Endothelial cell of umbilical vein (primary cell): ENCODE measurements at regions not wholly inside any gene's neighbourhood (a gene's known extent, or its start where the extent isn't known, plus 50 kb on each side); places are given as distances from the start of the nearest gene placed in this dataset.

ENCODE experiments used
- EZH2 ChIP-seq: IDR thresholded peaks from 2 replicates; pipeline ENCODE4 v1.6.1; 2012; ENCODE audit warnings: borderline replicate concordance, low read depth, mild to moderate bottlenecking, moderate library complexity, low read length, inconsistent platforms; ENCODE audit not compliant: severe bottlenecking
- MYC ChIP-seq: IDR thresholded peaks from one replicate; pipeline ENCODE4 v1.6.1; 2011; ENCODE audit warnings: mild to moderate bottlenecking, low read depth, low read length
- POLR2A ChIP-seq: IDR thresholded peaks from 2 replicates; pipeline ENCODE4 v1.6.1; 2012; ENCODE audit warnings: low read depth, mild to moderate bottlenecking, control low read depth, low read length
- POLR2AphosphoS5 ChIP-seq: IDR thresholded peaks from 2 replicates; pipeline ENCODE4 v1.6.1; 2012; ENCODE audit warnings: low read depth, mild to moderate bottlenecking, control low read depth, low read length, moderate library complexity; ENCODE audit not compliant: insufficient read depth
- TF ChIP-seq, protein P1 (sequence below), 2 donors: IDR thresholded peaks; 1 replicate in 1 of 2; 2 replicates in 1 of 2; pipeline ENCODE4 v1.5.1; 2011; ENCODE audit warnings: low read length in 2 of 2, mild to moderate bottlenecking in 2 of 2, moderate library complexity in 2 of 2, control low read depth in 1 of 2, inconsistent platforms in 1 of 2, low read depth in 1 of 2; ENCODE audit not compliant: insufficient read depth in 1 of 2; ENCODE audit errors: extremely low read depth in 1 of 2
- TF ChIP-seq, protein P2 (sequence below): IDR thresholded peaks from 2 replicates; pipeline ENCODE4 v1.6.1; 2011; ENCODE audit not compliant: insufficient read depth, insufficient read length

DNA sequence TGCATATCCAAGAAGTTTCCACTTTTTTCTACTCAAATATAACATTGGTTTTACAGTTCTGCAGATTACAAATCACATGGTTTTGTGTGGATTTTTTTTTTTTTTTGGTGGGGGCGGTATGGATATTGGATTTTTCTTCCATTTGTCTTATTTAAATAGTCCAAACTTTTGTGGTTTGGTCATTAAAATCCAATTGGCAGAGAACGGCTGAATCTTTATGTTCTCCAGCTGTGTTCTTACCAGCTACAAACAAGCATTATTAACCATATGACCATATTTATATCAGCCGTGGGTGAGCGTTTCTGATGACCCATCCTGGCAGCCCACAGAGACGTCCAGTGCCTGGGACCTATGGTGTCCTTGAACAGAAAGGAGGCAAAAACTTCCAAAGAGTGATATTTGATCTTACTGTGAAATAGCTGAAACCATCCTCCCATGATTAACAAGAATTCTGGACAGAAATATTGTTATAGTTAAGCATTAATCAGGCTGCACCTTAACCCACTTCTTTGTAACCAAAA is 200.4 kb downstream of the LYPLAL1 start:
- TF ChIP-seq, protein P1, sequence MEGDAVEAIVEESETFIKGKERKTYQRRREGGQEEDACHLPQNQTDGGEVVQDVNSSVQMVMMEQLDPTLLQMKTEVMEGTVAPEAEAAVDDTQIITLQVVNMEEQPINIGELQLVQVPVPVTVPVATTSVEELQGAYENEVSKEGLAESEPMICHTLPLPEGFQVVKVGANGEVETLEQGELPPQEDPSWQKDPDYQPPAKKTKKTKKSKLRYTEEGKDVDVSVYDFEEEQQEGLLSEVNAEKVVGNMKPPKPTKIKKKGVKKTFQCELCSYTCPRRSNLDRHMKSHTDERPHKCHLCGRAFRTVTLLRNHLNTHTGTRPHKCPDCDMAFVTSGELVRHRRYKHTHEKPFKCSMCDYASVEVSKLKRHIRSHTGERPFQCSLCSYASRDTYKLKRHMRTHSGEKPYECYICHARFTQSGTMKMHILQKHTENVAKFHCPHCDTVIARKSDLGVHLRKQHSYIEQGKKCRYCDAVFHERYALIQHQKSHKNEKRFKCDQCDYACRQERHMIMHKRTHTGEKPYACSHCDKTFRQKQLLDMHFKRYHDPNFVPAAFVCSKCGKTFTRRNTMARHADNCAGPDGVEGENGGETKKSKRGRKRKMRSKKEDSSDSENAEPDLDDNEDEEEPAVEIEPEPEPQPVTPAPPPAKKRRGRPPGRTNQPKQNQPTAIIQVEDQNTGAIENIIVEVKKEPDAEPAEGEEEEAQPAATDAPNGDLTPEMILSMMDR (IDR thresholded peaks at IDR 0.05; ENCODE audit: extremely low read depth in 1 of 2, insufficient read depth in 1 of 2, low read depth in 1 of 2, low read length in 2 of 2) = no peak
- TF ChIP-seq POLR2A (no peak), EZH2 (no peak), POLR2AphosphoS5 (no peak), MYC (no peak)
- TF ChIP-seq, protein P2, sequence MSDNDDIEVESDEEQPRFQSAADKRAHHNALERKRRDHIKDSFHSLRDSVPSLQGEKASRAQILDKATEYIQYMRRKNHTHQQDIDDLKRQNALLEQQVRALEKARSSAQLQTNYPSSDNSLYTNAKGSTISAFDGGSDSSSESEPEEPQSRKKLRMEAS = no peak
